ENCODE measurements at regions not wholly inside any gene's neighbourhood (a gene's known extent, or its start where the extent isn't known, plus 50 kb on each side); places are given as distances from the start of the nearest gene placed in this dataset.

- Mint-ChIP-seq H3K4me1 (no peaks in the 10 kb centered on the region), H3K9me3 (peaks cover 16% of the 10 kb centered on the region), H3K36me3 (ENCODE audit: low read depth) (peaks cover 5% of the 10 kb centered on the region), H3K27me3 (peaks cover 3% of the 10 kb centered on the region), H3K27ac (no peak overlapping the region), H3K4me3 (no peak overlapping the region)
- no peak for DNase-seq
- POLR2A ChIA-PET = no interaction called here
- CTCF ChIA-PET = interaction anchor here (0.5 to 0.8 kb wide), 2 partner anchors 15 to 106 kb away, joined by 3 read pairs; no protein-coding TSS in a partner anchor
Measured at GRCh38 chr3:18295171-18295920, 129.8 kb downstream of the SATB1 start.

- Mint-ChIP-seq H3K4me3 (no peak overlapping the region), H3K4me1 (no peaks in the 10 kb centered on the region), H3K27me3 (peaks cover 3% of the 10 kb centered on the region), H3K36me3 (ENCODE audit: low read depth) (no peaks in the 10 kb centered on the region), H3K9me3 (no peaks in the 10 kb centered on the region), H3K27ac (no peak overlapping the region)
- POLR2A ChIA-PET = no interaction called here
- DNase-seq = no peak
- CTCF ChIA-PET = no interaction called here
Measured at GRCh38 chr3:18290157-18290556, 135.0 kb downstream of the SATB1 start.

DNA sequence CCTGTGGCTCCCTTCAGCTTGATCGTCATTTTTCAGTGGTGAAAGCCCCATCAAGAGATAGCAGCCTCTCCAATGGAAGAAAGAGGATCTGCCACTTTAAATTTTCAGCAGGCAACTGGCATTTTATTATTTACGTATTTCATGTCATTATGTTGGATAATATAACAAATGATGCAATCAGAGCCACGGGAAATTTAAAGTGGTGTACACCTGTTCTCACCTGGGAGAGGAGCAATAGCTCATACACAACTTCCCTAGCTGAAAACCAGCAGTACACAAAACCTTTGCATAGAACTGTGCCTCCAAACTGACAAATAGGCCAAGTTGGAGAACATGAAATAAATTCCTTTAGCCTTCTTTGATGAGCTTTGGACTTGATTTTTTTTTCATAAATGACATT lies 136.9 kb downstream of the SATB1 start:
- no peak overlapping the region for H3K4me3 Mint-ChIP-seq
- no peaks in the 10 kb centered on the region for H3K4me1 Mint-ChIP-seq
- CTCF ChIA-PET = no interaction called here
- no peak overlapping the region for H3K27ac Mint-ChIP-seq
- H3K36me3 Mint-ChIP-seq (ENCODE audit: low read depth) = no peaks in the 10 kb centered on the region
- peaks cover 3% of the 10 kb centered on the region for H3K27me3 Mint-ChIP-seq
- H3K9me3 Mint-ChIP-seq = no peaks in the 10 kb centered on the region
- no peak for DNase-seq
- POLR2A ChIA-PET = no interaction called here

- H3K36me3 Mint-ChIP-seq (ENCODE audit: low read depth) = no peaks in the 10 kb centered on the region
- H3K9me3 Mint-ChIP-seq = no peaks in the 10 kb centered on the region
- ChIA-PET POLR2A (no interaction called here), CTCF (no interaction called here)
- no peak for DNase-seq
- no peak overlapping the region for H3K4me3 Mint-ChIP-seq
- no peak overlapping the region for H3K27ac Mint-ChIP-seq
- H3K4me1 Mint-ChIP-seq = no peaks in the 10 kb centered on the region
- H3K27me3 Mint-ChIP-seq = peaks cover 7% of the 10 kb centered on the region
Measured at GRCh38 chr3:18284716-18285115, 140.4 kb downstream of the SATB1 start.

GRCh38 chr3:18283680-18284079 lies 141.5 kb downstream of the SATB1 start:
- Mint-ChIP-seq H3K36me3 (ENCODE audit: low read depth) (no peaks in the 10 kb centered on the region), H3K27ac (no peak overlapping the region), H3K4me1 (no peaks in the 10 kb centered on the region), H3K9me3 (no peaks in the 10 kb centered on the region), H3K27me3 (peaks cover 7% of the 10 kb centered on the region), H3K4me3 (no peak overlapping the region)
- CTCF ChIA-PET = no interaction called here
- DNase-seq = no peak
- POLR2A ChIA-PET = no interaction called here

DNA sequence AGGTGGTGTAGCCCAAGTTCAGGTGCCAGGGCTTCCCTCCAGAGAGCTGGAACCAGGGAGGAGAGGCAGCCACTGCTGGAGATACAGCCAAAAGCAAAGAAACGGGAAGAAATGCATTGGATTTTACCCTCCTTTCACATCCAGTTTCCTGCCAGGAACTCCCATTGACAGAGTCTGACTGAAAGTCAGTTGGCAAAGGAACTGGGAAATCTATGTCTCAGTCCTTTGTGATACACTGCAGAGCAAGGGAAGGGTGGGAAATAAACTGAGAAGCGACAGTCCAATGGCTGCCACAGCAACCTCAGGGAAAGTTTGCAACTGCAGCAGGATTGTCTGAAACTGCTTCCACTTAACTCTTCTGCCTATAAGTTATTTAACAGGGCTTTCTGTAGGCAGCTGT lies 142.6 kb downstream of the SATB1 start:
- CTCF ChIA-PET = no interaction called here
- no peaks in the 10 kb centered on the region for H3K4me1 Mint-ChIP-seq
- no peaks in the 10 kb centered on the region for H3K9me3 Mint-ChIP-seq
- H3K4me3 Mint-ChIP-seq = no peak overlapping the region
- H3K27ac Mint-ChIP-seq = no peak overlapping the region
- no peaks in the 10 kb centered on the region for H3K36me3 Mint-ChIP-seq (ENCODE audit: low read depth)
- no peak for DNase-seq
- H3K27me3 Mint-ChIP-seq = peaks cover 7% of the 10 kb centered on the region
- POLR2A ChIA-PET = no interaction called here

DNA sequence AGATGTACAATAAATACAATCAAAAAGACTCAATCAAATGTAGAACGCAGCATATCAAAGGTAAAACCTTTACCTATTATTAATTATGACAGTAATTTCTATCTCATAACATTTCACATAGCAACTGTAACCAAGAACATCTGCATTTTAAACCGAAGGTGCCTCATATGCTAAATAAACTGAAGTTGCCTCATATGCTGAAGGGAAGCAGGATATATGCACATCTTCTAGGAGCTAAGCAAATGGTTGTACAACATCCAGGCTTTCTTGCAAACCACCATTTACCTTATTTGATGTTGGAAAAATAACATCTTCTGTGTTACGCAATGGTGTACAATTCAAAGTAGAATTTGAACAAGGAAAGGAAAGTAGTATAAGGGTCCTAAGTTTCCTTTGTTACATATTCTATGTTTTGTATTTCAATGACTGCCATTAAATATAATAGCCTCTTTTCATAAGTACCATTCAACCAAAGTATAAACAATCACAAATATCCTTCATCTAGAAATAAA lies 145.9 kb downstream of the SATB1 start:
- Mint-ChIP-seq H3K9me3 (no peaks in the 10 kb centered on the region), H3K27ac (no peak overlapping the region), H3K36me3 (ENCODE audit: low read depth) (no peaks in the 10 kb centered on the region), H3K4me1 (no peaks in the 10 kb centered on the region), H3K27me3 (peaks cover 7% of the 10 kb centered on the region), H3K4me3 (no peak overlapping the region)
- ChIA-PET CTCF (no interaction called here), POLR2A (no interaction called here)
- DNase-seq = no peak

GRCh38 chr3:18264853-18265252 lies 160.3 kb downstream of the SATB1 start:
- POLR2A ChIA-PET = no interaction called here
- Mint-ChIP-seq H3K9me3 (no peaks in the 10 kb centered on the region), H3K27me3 (no peaks in the 10 kb centered on the region), H3K4me3 (no peak overlapping the region), H3K36me3 (ENCODE audit: low read depth) (no peaks in the 10 kb centered on the region), H3K27ac (no peak overlapping the region), H3K4me1 (no peaks in the 10 kb centered on the region)
- no peak for DNase-seq
- CTCF ChIA-PET = interaction anchor here (1.7 kb wide), 1 partner anchor 9 kb away, joined by 3 read pairs; no protein-coding TSS in a partner anchor

DNA sequence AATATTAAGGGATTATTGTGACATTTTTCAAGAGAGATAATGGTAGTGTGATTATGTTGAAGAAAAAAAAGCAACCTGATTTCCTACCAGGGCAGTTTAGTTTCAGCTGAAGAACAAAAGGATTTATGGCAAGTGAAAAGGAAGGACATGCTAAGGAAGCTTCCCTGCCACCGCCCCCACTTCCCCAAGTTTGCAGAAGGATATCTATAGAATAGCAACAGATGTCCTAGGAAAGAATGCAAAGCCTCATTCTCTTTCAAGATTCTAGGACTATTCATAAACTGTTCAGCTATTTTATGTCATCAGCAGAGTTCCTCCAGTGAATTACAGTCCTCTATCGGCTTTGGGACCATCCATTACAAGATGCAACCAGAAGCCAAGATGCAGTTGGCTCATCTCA lies 160.8 kb downstream of the SATB1 start:
- no peaks in the 10 kb centered on the region for H3K9me3 Mint-ChIP-seq
- no peaks in the 10 kb centered on the region for H3K4me1 Mint-ChIP-seq
- no peak overlapping the region for H3K4me3 Mint-ChIP-seq
- H3K27ac Mint-ChIP-seq = no peak overlapping the region
- CTCF ChIA-PET = no interaction called here
- DNase-seq = no peak
- H3K27me3 Mint-ChIP-seq = no peaks in the 10 kb centered on the region
- POLR2A ChIA-PET = no interaction called here
- no peaks in the 10 kb centered on the region for H3K36me3 Mint-ChIP-seq (ENCODE audit: low read depth)

DNA sequence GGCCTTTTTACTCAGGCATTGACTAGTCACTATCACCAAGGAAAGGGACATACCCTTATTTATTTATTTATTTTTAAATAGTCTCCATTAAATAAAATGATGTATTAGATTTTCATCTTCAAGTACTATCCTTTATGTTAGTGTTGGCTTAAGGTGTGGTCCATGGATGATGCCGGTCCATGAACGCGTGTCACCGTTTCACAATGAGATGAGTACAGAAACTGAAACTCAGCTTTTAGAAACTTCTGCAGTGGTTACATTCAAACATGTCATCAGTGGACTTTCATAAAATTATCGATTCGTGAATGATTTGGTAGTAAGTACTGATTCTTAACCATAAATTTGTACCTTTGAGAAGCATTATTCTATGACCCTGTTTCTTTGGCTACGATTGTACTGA lies 166.6 kb downstream of the SATB1 start:
- no peak for DNase-seq
- POLR2A ChIA-PET = no interaction called here
- Mint-ChIP-seq H3K9me3 (peaks cover 2% of the 10 kb centered on the region), H3K36me3 (ENCODE audit: low read depth) (no peaks in the 10 kb centered on the region), H3K4me3 (no peak overlapping the region), H3K27me3 (no peaks in the 10 kb centered on the region), H3K4me1 (no peaks in the 10 kb centered on the region), H3K27ac (no peak overlapping the region)
- CTCF ChIA-PET = no interaction called here

DNA sequence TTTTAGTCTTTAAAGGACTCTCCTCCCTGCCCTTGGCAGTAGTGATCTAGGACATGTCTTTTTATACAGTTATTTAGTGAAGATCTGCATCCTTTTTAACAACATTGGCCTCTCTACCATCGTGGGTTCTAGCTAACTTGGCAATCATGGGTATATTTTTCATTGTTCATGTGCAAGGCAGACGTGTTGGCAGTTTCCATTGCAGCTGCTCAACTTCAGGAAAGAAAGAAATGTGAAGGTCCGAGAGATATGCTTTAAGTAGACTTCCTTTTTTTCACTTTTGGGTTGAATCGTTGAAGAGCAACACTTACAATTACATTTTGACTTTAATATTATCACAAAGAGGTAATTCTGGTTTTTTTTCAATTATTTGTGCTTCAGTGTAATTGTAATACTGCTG lies 172.6 kb downstream of the SATB1 start:
- no peak overlapping the region for H3K4me3 Mint-ChIP-seq
- H3K27ac Mint-ChIP-seq = no peak overlapping the region
- ChIA-PET POLR2A (no interaction called here), CTCF (no interaction called here)
- peaks cover 2% of the 10 kb centered on the region for H3K27me3 Mint-ChIP-seq
- DNase-seq = no peak
- no peaks in the 10 kb centered on the region for H3K36me3 Mint-ChIP-seq (ENCODE audit: low read depth)
- H3K9me3 Mint-ChIP-seq = no peaks in the 10 kb centered on the region
- H3K4me1 Mint-ChIP-seq = no peaks in the 10 kb centered on the region

- ChIA-PET POLR2A (interaction anchor here (0.6 kb wide), 1 partner anchor 55 kb away, joined by 3 read pairs; no protein-coding TSS in a partner anchor), CTCF (no interaction called here)
- DNase-seq = no peak
- no peak overlapping the region for H3K27ac Mint-ChIP-seq
- H3K27me3 Mint-ChIP-seq = peaks cover 2% of the 10 kb centered on the region
- H3K4me3 Mint-ChIP-seq = no peak overlapping the region
- no peaks in the 10 kb centered on the region for H3K4me1 Mint-ChIP-seq
- H3K9me3 Mint-ChIP-seq = no peaks in the 10 kb centered on the region
- H3K36me3 Mint-ChIP-seq (ENCODE audit: low read depth) = no peaks in the 10 kb centered on the region
Measured at GRCh38 chr3:18250991-18251390, 174.1 kb downstream of the SATB1 start.

- no peak for DNase-seq
- Mint-ChIP-seq H3K4me1 (no peaks in the 10 kb centered on the region), H3K4me3 (no peak overlapping the region), H3K27me3 (peaks cover 5% of the 10 kb centered on the region), H3K36me3 (ENCODE audit: low read depth) (no peaks in the 10 kb centered on the region), H3K9me3 (no peaks in the 10 kb centered on the region), H3K27ac (no peak overlapping the region)
- CTCF ChIA-PET = no interaction called here
- POLR2A ChIA-PET = no interaction called here
Measured at GRCh38 chr3:18249126-18249525, 176.0 kb downstream of the SATB1 start.

DNA sequence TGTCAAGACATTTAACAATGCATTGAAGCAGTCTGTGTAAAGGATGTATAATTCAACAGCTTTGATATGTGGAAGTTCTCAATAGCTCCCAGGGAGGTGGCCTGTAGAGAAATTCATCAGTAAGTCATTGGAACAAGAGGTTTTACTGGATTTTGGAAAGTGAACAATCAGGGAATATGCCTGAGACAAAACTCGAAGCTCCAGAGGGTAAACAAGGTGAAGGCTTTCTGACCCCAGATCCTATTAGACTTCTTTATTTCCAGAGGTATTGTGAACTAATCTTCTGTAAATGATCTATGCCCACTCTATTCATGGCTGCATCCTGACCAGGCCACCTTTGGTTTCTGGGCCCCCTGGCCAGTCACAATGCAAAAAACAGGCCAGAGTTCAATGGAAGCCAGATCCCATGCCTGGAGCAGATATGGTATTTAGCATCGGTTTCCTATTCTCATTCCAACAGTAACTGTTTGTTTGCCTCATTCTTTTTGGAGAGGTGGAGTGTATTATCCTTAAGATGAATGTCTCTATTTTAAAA lies 177.3 kb downstream of the SATB1 start:
- H3K36me3 Mint-ChIP-seq (ENCODE audit: low read depth) = no peaks in the 10 kb centered on the region
- no peak overlapping the region for H3K4me3 Mint-ChIP-seq
- H3K9me3 Mint-ChIP-seq = no peaks in the 10 kb centered on the region
- H3K27ac Mint-ChIP-seq = no peak overlapping the region
- POLR2A ChIA-PET = no interaction called here
- DNase-seq = no peak
- CTCF ChIA-PET = no interaction called here
- H3K27me3 Mint-ChIP-seq = peaks cover 5% of the 10 kb centered on the region
- no peaks in the 10 kb centered on the region for H3K4me1 Mint-ChIP-seq
